GM04503 (cell line): ENCODE measurements at regions not wholly inside any gene's neighbourhood (a gene's known extent, or its start where the extent isn't known, plus 50 kb on each side); places are given as distances from the start of the nearest gene placed in this dataset.

Experiments
- DNase-seq: peaks from one replicate; pipeline ENCODE4 v3.0.0-alpha.2; 2012; ENCODE audit warnings: low read depth

DNA sequence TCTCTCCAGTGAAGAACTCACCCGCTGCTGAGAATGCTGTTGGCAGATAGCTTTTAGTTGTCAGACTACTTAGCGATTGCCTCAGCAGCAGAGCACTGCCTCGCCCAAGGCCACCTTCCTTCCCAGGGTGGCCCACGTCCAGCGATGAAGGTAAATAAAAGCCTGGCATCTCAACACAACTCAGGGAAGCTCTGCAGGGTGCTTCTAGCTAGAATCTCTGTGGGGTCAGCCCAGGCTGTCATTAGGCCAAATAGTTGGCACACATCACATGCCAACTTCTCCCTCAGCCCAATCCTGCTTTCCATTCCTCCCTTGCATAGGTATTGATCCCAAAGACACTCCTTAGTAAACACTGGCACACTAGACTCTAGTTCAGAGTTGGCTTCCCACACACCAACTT is 368.1 kb upstream of the TMTC1 start:
- DNase-seq = no peak

DNA sequence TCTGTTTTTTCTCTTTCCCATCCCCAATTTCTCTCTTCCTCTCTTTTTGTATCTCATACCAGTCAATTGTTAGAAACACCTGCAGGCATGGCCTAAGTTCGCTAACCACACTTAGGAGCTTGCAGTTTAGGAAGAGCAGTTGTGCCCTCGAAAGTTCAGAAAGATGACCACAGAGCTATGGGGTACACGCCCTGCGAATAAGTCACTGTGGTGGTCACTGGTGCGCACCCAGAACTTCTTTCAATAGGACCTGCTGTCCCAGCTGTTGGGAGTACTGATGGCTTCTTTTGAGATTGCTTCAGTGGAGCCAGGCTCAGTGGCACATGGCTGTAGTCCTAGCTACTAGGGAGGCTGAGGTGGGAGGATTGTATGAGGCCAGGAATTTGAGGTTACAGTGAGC is 362.8 kb upstream of the TMTC1 start:
- no peak for DNase-seq

DNA sequence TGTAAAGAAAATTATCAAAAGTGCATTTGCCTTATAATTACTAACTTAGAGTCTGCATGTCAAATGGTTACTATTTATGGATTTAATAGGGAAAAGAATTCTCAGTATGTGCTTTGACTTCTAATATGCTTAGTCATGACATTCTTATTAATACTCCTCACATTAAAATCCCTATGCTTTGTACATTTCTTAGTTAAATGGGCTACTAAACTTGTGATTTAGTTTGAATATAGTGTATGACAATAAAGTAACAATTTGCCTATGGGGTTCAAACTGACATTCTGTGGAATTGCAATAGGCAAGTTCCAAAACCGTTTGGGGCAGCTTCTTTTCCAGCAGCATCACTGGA is 361.9 kb upstream of the TMTC1 start:
- DNase-seq = no peak

DNA sequence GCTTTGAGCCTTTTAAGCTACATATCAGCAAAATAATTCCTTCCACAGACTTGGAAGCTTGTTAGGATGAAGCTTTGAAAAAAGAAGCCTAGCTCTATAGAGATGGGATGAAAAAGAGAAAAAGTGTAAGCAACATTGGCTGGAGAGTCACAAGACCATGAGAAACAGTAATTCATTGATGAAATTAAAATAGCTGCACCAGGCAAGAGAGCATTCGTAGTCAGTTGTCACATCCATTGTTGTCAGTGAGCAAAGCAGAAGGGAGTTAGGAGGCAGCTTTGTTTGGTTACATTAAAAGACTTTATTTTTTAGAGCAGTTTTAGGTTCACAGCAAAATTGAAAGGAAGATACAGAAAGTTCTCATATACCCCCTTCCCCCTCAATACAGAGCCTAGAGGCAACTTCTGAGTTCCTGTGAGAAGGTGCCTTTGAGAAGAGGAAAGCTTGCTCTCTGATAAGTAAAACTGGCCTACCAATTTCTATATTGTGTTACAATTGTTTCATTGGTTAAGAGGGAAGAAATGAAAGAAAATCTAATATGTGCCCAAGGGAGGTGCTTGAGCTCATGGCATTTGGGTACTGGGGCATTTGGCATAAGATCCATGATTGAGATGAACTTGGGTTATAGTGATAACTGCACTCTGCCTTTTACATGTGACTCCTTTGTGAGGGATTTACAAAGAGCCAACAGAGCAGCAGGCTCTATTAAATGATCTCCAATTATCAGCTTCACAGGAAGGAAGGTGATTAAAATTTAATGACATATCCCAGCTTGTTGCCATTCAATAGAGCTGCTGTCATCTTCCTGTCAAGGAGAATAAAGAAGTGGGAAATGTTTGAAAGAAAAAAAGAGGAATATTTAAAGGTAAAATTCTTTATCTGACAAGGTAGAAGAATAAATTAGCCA is 361.3 kb upstream of the TMTC1 start:
- DNase-seq = no peak

DNA sequence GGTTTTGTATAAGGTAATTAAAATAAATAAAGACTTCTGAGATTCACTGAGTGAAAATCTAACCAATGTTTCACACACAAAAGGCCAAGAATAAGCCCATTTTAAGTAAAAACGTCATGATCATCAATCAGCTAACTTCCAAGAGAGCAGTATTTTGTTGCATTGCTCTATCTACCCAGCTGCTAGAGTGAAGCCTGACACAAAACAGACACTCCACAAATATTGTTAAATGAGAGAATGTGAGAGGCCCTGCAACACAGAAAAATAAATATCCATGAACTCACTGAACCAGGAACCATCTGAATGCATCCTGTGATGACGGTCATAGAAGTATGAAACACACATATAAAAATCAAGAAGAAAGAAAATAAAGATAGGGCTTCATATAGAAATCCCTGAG is 358.6 kb upstream of the TMTC1 start:
- DNase-seq = no peak

DNA sequence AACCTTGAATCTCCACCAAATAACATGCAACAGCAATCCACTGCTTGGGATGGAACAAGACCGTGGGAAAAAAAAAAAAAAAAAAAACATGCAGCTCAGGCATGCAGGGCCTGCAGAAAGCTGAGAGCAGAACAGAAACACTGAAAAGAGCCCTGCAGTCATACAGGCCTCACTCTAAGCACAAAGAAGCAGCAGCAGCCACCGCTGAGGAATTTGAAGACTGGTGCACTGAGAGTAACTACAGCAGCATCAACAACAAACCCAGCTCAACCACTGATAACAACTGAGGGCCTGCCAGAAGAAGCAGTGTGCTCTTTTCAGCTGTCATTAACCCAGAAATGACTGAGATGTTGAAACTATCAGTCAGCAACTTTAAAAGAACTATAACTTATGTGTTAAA is 354.7 kb upstream of the TMTC1 start:
- no peak for DNase-seq

DNA sequence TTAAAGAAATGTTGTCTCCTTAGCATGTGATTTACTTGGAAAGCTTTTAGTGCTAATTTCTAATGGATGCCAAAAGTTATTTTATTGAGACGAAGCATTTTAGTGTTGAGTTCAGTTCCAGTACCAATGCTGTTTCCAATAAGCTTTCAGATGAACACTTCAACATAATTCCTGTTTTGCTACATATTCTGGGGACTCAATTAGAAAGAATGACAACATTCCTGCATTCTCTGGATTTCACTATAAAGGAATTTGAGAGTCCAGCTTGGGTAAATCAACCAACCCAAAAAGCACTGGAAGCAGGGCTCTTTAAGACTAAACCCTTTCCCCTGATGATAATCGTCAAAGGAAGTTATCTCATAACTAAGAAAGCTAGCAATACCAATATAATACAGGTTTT is 353.0 kb upstream of the TMTC1 start:
- DNase-seq = no peak

DNA sequence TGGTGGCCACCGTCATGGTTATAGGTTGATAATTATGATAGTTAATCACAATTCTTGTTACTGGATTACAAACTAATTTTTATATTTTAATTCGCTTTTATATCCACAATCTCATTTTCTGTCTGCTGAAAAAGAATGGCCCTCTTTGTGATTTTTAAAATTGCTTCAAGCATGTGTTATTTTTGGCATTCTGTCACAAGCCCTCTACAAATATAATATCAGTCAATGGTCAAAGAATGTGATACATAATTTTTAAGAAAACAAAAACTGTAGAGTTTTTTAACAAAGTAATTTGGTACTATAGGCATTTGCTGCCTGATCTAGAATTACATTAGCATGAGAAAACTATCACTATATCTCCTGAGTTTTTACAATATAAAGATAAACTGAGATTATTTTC is 352.0 kb upstream of the TMTC1 start:
- DNase-seq = no peak

DNA sequence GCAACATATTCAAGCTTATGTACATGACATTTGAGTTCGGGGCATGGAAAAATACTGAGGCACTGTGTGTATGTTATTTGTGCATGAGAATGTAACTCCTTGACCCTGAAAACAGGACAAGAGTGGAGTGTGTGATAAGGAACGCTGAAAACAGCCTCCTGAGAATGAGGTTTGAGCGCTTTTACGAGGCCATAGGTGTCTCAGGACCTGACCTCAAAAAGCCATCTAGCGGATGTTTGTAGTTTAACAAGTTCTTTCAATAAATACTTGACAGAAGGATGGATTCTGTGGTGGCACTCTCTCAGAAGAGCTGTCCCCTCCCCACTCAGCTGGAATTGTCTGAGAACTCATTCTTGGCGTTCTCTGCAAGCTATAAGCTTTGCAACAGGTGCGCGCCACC is 350.5 kb upstream of the TMTC1 start:
- no peak for DNase-seq

DNA sequence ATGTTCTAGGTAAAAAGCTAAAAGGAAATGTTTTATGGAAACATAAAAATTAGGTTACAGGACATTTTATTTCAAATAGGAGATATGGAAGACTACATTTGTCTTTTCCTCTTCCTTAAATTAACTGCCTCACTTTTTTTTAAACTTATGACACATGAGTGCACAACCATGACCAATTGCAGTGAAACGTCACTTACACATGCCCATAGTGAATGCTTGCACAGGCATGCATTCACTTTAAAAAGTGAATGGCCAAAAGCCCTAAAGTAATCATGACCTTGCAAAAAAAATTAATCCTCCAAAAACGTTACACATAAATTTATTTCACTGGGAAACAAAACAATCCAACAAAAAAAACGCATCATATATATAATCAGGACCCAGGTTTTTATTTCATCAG is 343.2 kb upstream of the TMTC1 start:
- DNase-seq = no peak

DNA sequence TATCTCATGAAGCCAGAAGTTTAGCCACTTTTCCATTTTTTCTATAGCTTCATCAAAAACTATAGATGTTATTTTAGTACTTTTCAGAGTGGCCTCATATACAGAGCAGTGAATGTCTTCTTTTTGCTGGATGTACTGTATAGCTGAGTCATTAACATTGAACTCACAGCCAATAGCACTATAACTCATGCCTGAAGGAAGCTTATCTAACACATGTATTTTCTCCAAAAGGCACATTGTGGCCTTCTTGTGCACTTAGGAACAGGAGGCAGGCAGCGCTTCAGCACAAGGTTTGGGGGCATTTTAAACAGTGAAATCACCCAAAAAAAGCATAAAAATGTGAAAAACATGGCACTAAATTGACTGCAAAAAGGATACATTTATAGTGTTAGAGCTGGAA is 336.8 kb upstream of the TMTC1 start:
- no peak for DNase-seq

DNA sequence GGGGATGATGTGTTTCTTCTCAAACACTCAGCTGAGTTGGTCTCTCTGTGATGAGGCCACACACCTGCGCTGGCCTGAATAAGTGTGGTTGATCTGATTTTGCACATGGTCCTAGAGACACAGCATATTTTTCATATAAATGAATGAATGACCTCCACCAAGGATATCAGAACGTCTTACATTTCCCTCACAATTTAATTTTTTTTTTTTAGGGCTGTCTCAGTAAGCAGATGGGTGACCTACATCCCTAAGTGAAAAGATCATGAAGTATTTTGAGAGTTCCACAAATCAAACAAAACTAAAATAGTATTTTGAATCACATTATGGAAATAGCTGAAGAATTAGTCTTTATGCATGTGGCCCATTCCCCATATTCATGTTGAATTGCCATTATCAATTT is 333.7 kb upstream of the TMTC1 start:
- no peak for DNase-seq

DNA sequence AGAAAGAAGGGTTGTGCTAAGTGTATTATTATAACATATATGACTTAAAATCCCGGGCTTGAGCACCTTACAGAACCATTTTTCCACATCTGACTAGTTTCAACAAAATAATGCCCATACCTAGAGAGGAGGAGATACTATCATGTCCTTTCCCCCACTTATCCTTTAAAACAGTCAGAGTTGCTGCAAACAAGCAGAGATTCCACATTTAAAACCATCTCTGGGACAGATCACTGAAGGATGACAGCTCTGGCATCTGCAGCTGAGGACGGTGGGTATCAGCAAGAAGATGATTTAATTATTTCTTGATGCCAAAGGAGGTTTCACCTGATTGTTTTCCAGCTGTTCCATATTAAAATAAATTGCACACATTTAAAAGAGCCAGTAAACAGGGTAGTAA is 328.0 kb upstream of the TMTC1 start:
- no peak for DNase-seq

DNA sequence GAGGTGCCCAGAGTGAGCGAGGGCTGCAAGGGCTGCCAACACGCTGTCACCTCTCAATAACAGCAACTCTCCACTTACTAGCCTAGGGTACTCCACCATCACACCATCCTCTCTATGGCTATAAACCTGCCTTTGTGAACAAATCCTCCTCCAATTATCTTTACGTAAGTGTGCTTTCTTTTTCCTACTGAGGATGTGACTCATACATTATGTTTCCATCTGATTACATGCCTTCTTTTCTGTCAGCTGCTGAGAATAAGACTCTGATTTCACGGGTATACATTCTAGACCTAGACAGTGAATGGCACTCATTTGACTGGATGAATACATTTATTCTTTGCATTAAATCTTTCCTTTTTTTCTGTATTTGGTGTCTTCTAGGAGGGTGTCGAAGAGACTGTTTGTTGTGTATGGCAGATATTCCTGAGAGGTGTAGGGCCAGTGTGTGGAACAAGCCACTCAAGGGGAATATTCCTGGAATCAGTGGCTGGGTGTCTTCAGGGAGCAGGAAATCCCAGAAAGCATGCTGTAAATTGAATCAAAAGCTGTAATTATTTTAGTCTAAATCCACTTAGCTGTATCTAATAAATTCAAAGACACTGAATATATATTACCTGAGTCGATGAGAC is 327.3 kb upstream of the TMTC1 start:
- no peak for DNase-seq

DNA sequence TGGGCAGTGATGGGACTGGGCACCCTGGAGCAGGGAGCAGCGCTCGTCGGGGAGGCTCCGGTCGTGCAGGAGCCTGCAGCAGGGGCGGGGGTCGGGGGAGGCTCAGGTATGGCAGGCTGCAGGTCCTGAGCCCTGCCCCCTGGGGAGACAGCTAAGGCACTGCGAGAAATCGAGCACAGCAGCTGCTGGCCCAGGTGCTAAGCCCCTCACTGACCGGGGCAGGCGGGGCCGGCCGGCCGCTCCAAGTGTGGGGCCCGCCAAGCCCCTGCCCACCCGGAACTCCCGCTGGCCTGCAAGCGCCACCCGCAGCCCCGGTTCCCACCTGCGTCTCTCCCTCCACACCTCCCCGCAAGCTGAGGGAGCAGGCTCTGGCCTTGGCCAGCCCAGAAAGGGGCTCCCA is 326.8 kb upstream of the TMTC1 start:
- no peak for DNase-seq

DNA sequence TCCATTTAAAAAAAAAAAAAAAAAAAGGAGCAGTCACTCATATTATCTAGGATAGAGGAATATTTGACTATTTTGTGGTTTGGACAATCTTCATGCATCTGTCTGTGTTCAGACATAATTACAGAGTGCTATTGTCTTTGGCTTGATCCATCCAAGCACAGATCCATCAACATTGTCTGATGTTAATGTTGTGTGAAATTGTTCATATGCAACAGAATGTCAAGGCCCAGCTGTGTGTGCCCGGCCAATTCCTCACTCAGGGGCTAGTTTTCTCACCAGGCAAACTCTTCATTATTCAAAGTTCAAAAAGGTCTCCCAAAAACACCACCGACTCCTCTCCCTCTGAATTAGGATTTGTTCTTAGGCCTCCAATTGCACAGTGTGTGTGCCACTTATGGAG is 324.9 kb upstream of the TMTC1 start:
- no peak for DNase-seq

DNA sequence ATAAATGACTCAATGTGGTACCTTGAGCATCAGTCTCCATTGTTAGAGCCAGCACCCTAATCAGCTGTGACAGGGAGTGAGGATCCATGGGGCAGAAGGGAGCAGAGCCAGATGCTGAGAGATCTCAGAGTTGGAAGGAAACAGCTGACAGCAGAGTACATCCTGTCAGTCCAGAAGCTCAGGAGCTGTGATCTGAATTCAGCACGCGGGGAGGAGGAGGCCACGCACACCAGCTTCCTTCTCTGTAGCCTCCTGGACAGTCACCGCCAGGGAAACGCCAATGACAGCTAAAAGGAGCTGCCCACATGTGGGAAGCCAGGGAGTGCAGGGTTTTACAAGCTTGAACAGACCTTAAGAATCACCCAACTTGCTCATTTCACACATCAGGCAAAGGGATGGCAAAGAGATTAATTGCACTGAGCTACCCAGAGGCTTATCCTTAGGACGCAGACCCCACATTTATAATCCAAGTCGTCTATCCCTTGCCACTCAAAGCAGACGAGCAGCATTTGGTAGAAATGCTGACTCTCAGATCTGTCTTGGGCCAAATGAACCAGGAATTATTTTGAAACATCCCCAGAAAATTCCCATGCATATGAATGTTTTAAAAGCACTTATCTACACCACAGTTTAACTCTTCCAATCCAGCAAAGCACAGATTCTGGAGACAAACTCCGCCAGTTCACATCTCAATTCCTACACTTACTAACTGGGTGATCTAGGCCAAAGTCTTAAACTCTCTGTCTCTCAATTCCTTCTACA is 322.6 kb upstream of the TMTC1 start:
- DNase-seq = no peak

DNA sequence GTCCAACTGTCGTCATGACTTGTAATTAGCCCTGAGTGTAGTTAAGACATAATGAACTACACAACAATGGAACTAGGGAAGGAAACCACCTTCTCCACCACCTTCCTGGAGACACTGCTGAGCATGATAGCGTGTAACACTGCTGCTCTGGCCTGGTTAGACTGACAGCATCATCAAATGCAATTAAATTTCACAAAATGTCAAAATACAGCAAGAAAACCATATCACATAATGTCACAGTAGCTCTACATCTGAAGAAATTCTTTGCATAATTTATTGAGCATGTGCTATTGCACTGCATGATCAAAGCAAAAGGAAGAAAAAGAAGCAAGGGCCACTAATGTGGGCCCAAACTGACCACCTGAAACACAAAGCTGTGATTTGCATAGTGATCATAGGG is 321.8 kb upstream of the TMTC1 start:
- no peak for DNase-seq

DNA sequence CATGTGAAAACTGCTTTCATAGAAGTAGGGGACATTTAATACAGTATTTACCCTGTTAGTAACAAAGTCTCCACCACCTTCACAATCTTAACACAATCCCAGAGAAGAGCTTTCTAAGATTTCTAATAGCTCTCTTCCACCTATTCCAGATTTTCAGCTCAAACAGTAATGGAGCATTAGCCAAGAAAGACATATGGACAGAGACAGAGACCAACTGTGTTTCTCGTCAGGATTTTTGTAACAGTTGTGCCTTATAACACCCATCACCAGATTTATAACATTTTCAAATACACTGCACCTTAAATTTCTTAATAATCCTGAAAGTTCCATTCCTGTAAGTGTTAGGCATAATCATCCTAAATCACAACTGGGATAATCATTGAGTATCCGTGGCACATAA is 321.2 kb upstream of the TMTC1 start:
- DNase-seq = no peak

DNA sequence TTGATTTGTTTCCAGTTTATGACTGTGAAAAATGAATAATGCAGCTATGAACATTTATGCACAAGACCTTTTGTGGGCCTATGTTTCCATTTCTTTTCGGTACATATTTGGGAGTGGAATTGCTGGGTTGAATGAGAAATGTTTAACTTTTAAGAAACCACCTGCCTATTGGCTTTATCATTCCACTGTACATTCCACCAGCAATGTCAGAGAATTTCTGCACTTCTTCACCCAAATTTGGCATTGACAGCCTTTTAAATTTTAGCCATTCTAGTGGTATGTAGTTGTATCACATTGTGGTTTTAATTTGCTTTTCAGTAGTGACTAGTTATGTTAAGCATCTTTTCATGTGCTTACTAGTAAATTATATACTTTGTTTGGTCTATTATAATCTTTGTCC is 317.0 kb upstream of the TMTC1 start:
- no peak for DNase-seq

DNA sequence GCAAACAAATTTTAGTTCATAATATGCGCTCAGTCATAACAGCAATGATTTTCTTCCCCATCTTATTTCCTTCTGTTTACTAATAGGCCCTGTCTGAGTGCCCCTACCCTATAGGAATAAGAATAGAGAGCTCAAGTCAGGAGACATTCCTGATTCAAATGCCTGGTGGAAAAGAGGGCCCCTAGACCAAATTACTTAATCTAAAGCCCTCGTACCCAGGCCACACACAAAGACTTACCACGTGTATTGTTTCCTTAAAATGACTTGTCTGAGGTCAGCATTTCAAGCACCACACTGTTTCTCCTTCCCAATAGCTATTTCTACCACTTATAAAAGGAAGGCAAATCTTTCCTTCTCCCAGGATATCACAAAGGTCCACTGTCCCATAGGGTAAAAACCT is 314.9 kb upstream of the TMTC1 start:
- no peak for DNase-seq

DNA sequence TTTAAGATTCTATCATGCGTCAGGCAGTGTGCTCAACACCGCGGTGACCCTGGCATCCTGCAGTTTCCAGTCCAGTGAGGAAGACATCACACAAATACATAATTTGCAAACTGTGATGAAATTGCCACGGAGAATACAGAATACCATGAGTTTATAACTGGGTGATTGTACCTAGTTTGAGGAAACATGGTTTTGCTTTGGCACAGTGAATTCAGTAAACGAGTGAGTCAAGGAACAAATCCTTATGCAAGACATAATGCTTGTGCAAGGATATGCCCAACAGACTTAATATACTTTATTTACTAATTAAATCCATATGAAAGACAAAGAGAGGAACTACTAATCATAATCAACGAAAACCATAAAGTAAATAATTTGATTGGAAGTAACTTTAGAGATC is 311.8 kb upstream of the TMTC1 start:
- no peak for DNase-seq

DNA sequence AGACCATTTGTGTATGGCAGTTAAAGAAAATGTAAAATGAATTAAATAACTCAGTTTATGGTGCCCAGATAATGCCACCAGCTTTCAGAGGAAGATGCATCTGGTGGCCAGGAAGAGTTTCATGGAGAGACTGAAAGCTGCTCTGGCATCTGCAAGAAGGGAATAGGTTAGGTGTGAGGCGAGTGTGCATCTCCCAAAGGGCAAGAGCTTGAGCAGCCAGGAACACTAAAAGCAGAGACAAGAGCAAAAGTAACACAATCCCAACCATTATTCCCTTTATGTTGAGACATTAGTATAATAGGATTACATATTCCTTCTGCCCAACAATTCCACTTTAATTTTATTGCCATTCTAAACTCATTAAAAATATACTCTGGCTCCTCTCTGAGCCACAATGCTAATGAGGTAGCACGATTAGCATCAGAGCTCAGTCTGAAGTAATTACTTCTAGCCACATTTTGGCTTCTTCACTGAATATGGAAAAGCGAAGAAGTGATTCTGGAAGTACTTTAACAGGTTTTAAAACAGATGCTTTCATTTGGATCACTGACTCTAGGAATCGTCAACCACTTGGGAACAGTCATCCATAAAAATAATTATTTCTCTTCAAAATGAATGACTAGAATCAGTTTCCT is 309.4 kb upstream of the TMTC1 start:
- DNase-seq = no peak
